B cell (primary cell): ENCODE measurements at regions not wholly inside any gene's neighbourhood (a gene's known extent, or its start where the extent isn't known, plus 50 kb on each side); places are given as distances from the start of the nearest gene placed in this dataset.

Experiments
- ATAC-seq: fragments of 200-7000 bp; cut with Tn5 transposase; one replicate; pipeline ENCODE4 v1.10.0; 2021; ENCODE audit warnings: low read depth, mild to moderate bottlenecking, moderate number of reproducible peaks, moderate library complexity
- CTCF ChIA-PET: fragments of 350-600 bp; sonication (Branson Sonifier 250); formaldehyde crosslinking; loops from one replicate; lab custom pipeline; 2021; ENCODE audit warnings: antibody characterized with exemption, inconsistent platforms; lab: Charles Lee
- POLR2A ChIA-PET: fragments of 350-600 bp; sonication (Branson Sonifier 250); formaldehyde crosslinking; loops from one replicate; lab custom pipeline; 2021; ENCODE audit warnings: antibody characterized with exemption; lab: Charles Lee
- DNase-seq: peaks from one replicate; pipeline ENCODE4 v3.0.0; 2013
- H2AFZ ChIP-seq: 2 replicates; pipeline ENCODE4 v1.6.1; 2012; ENCODE audit warnings: mild to moderate bottlenecking, low read depth, low read length; ENCODE audit not compliant: insufficient read depth, poor library complexity, severe bottlenecking
- H3K27ac ChIP-seq, 2 donors: 1 replicate in 1 of 2; 2 replicates in 1 of 2; pipeline ENCODE4 v1.5.1; 2012 to 2013; ENCODE audit warnings: low read length in 2 of 2, mild to moderate bottlenecking in 2 of 2, moderate library complexity in 1 of 2
- H3K27me3 ChIP-seq, 4 experiments: fragments of 200-600 bp in 1 of 4; sonication (generic) in 1 of 4; replicated peaks in 1 of 4; 1 replicate in 2 of 4; 2 replicates in 2 of 4; pipeline versions ENCODE4 v1.6.1 to v1.7.0; 2013 to 2016; ENCODE audit warnings: low read length in 3 of 4, mild to moderate bottlenecking in 2 of 4, mixed read lengths in 1 of 4, moderate library complexity in 1 of 4; ENCODE audit not compliant: insufficient read depth in 4 of 4, control insufficient read depth in 3 of 4; ENCODE audit errors: control extremely low read depth in 1 of 4
- H3K36me3 ChIP-seq, 2 experiments: replicated peaks in 1 of 2; 1 replicate in 1 of 2; 2 replicates in 1 of 2; pipeline versions ENCODE4 v1.6.1 to v1.7.1; 2013; ENCODE audit warnings: low read length in 1 of 2; ENCODE audit not compliant: insufficient read depth in 2 of 2, control insufficient read depth in 1 of 2; ENCODE audit errors: control extremely low read depth in 1 of 2, extremely low read depth in 1 of 2
- H3K4me1 ChIP-seq, 2 donors: fragments of 200-600 bp in 1 of 2; sonication (generic) in 1 of 2; 1 replicate in 1 of 2; 2 replicates in 1 of 2; pipeline versions ENCODE4 v1.5.1 to v1.6.1; 2013 to 2017; ENCODE audit warnings: low read length in 2 of 2; ENCODE audit not compliant: control insufficient read depth in 2 of 2, insufficient read depth in 2 of 2
- H3K4me2 ChIP-seq: replicated peaks from 2 replicates; pipeline ENCODE3; 2012; ENCODE audit warnings: mild to moderate bottlenecking, low read depth, low read length; ENCODE audit not compliant: poor library complexity, severe bottlenecking
- H3K4me3 ChIP-seq, 5 experiments: fragments of 200-600 bp in 1 of 5; sonication (generic) in 1 of 5; 1 replicate in 3 of 5; 2 replicates in 2 of 5; pipeline versions ENCODE4 v1.5.1 to v1.7.0; 2011 to 2016; ENCODE audit warnings: low read length in 4 of 5, mild to moderate bottlenecking in 4 of 5, low read depth in 2 of 5, control low read depth in 1 of 5, moderate library complexity in 1 of 5; ENCODE audit not compliant: insufficient read depth in 1 of 5; ENCODE audit errors: control extremely low read depth in 1 of 5, extremely low read depth in 1 of 5
- H3K79me2 ChIP-seq: fragments of 200-600 bp; sonication (generic); one replicate; pipeline ENCODE4 v1.6.0; 2016; ENCODE audit warnings: low read length; ENCODE audit not compliant: control insufficient read depth, insufficient read depth
- H3K9ac ChIP-seq: fragments of 200-600 bp; sonication (generic); 2 replicates; pipeline ENCODE4 v1.6.1; 2017; ENCODE audit warnings: mild to moderate bottlenecking, low read length, moderate library complexity
- H3K9me3 ChIP-seq, 3 donors: one replicate each; pipeline versions ENCODE4 v1.6.1 to v1.7.1; 2013; ENCODE audit warnings: low read length in 2 of 3; ENCODE audit not compliant: control insufficient read depth in 2 of 3, insufficient read depth in 1 of 3; ENCODE audit errors: control extremely low read depth in 1 of 3
- H4K20me1 ChIP-seq: 2 replicates; pipeline ENCODE4 v1.6.0; 2012; ENCODE audit warnings: mild to moderate bottlenecking, low read length; ENCODE audit not compliant: insufficient read depth, control insufficient read depth, poor library complexity, severe bottlenecking
- H3K27ac Mint-ChIP-seq: one replicate; pipeline ENCODE4 v1.8.0; 2021; ENCODE audit warnings: mixed read lengths
- H3K27me3 Mint-ChIP-seq: one replicate; pipeline ENCODE4 v1.8.0; 2021; ENCODE audit warnings: mixed read lengths
- H3K4me1 Mint-ChIP-seq: one replicate; pipeline ENCODE4 v1.8.0; 2021; ENCODE audit warnings: mixed read lengths
- H3K4me3 Mint-ChIP-seq: one replicate; pipeline ENCODE4 v1.8.0; 2021; ENCODE audit warnings: mixed read lengths
- H3K9me3 Mint-ChIP-seq: one replicate; pipeline ENCODE4 v1.8.0; 2022; ENCODE audit warnings: mixed read lengths; ENCODE audit not compliant: insufficient read depth
- CTCF ChIP-seq: fragments of 200-600 bp; IDR thresholded peaks from one replicate; pipeline ENCODE4 v1.8.0; 2022; ENCODE audit warnings: antibody characterized with exemption, mild to moderate bottlenecking
- EZH2 ChIP-seq: IDR thresholded peaks from 2 replicates; pipeline ENCODE4 v1.6.1; 2012; ENCODE audit warnings: borderline replicate concordance, low read depth, mild to moderate bottlenecking, moderate library complexity, low read length; ENCODE audit not compliant: insufficient read depth, poor library complexity, severe bottlenecking
- WGBS: methylation state at CpG from one replicate; pipeline ENCODE4 v1.1.5; 2013; ENCODE audit warnings: missing lambda C conversion rate; ENCODE audit not compliant: insufficient coverage; 5-methylcytosine and 5-hydroxymethylcytosine counted together
- intact Hi-C: fragments of 100-400 bp; cut with micrococcal nuclease; formaldehyde crosslinking; loops from one replicate; pipeline ENCODE4 v1.10.0; 2022

GRCh38 chr12:74663958-74664357 lies 126.3 kb downstream of the ATXN7L3B start:
- Mint-ChIP-seq H3K4me1 (no peaks in the 10 kb centered on the region), H3K27ac (no peak overlapping the region), H3K27me3 (peaks cover 3% of the 10 kb centered on the region), H3K4me3 (no peak overlapping the region), H3K9me3 (no peaks in the 10 kb centered on the region)
- ATAC-seq (no peak), DNase-seq (no peak)
- Histone ChIP-seq H3K4me1 (no peaks in the 10 kb centered on the region), H3K27ac (no peak overlapping the region), H3K4me3 (no peak overlapping the region), H2AFZ (no peak overlapping the region), H3K9me3 (no peaks in the 10 kb centered on the region), H3K27me3 (no peaks in the 10 kb centered on the region), H4K20me1 (no peaks in the 10 kb centered on the region), H3K36me3 (no peaks in the 10 kb centered on the region), H3K9ac (no peak overlapping the region), H3K4me2 (no peak overlapping the region), H3K79me2 (no peaks in the 10 kb centered on the region)
- intact Hi-C loops, result no loop called here
- ChIA-PET POLR2A (no interaction called here), CTCF (no interaction called here)
- WGBS, result 95% methylated on average over 11 of the region's 20 CpGs
- no peak for TF ChIP-seq CTCF
- no peak for TF ChIP-seq EZH2

GRCh38 chr12:74665690-74666089 lies 128.1 kb downstream of the ATXN7L3B start:
- H3K9ac ChIP-seq, result no peak overlapping the region
- H2AFZ ChIP-seq, result no peak overlapping the region
- Mint-ChIP-seq H3K27me3 (peaks cover 3% of the 10 kb centered on the region), H3K4me1 (no peaks in the 10 kb centered on the region), H3K27ac (no peak overlapping the region), H3K9me3 (no peaks in the 10 kb centered on the region), H3K4me3 (no peak overlapping the region)
- DNase-seq (no peak), ATAC-seq (no peak)
- no peaks in the 10 kb centered on the region for H3K36me3 ChIP-seq
- CTCF ChIA-PET, result no interaction called here
- TF ChIP-seq EZH2, result no peak
- no peak for TF ChIP-seq CTCF
- POLR2A ChIA-PET, result no interaction called here
- no peaks in the 10 kb centered on the region for H4K20me1 ChIP-seq
- no peaks in the 10 kb centered on the region for H3K9me3 ChIP-seq
- H3K4me3 ChIP-seq, result no peak overlapping the region
- no peak overlapping the region for H3K4me2 ChIP-seq
- H3K27ac ChIP-seq, result no peak overlapping the region
- no peaks in the 10 kb centered on the region for H3K79me2 ChIP-seq
- H3K27me3 ChIP-seq, result no peaks in the 10 kb centered on the region
- no peaks in the 10 kb centered on the region for H3K4me1 ChIP-seq
- intact Hi-C loops, result no loop called here
